ENCODE measurements at regions not wholly inside any gene's neighbourhood (a gene's known extent, or its start where the extent isn't known, plus 50 kb on each side); places are given as distances from the start of the nearest gene placed in this dataset.

DNA sequence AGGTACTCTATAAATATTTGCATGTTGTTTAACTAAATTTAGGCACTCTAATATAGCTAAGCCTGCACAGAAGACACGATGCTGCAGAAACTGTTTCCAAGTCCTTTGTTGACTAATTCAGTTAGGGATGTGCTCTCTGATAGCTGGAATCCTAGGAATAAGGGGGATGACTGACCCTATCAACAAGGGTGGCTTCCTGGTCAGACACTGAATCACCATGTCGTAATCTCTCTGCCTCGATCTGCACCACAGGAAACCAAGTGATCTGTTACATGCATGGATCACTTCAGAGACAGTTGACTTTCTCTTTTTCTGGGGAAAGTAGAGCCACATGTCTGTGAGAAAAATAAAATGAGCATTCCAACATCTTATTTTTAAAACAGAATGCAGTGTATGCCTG lies 169.1 kb downstream of the GUCY2F start:
- H4K8ac ChIP-seq (replicated peaks; ENCODE audit: insufficient read length, low read depth, low read length): no peak overlapping the region
- H3K23ac ChIP-seq (ENCODE audit: insufficient read length, low read depth, low read length): no peak overlapping the region
- no peak overlapping the region for H2AK5ac ChIP-seq (ENCODE audit: insufficient read length, low read length)
- no peak overlapping the region for H3K14ac ChIP-seq (ENCODE audit: insufficient read depth, low read length)
- no peak overlapping the region for H3K9ac ChIP-seq (ENCODE audit: extremely low read depth, insufficient read length, low read length)
- H3K23me2 ChIP-seq (ENCODE audit: insufficient read length, low read depth, low read length, poor library complexity, severe bottlenecking): no peaks in the 10 kb centered on the region
- H3K4me1 Mint-ChIP-seq: 0 out of 4 replicates have a peak, but pooled peaks cover 0 to 4% of the 10 kb centered on the region in 2 experiments
- no peaks in the 10 kb centered on the region for H3K79me2 ChIP-seq (ENCODE audit: insufficient read depth, low read length)
- H3K79me1 ChIP-seq (ENCODE audit: insufficient read depth, low read depth, low read length, poor library complexity, severe bottlenecking): no peaks in the 10 kb centered on the region
- H3K4ac ChIP-seq (ENCODE audit: low read depth, low read length): no peak overlapping the region
- TF ChIP-seq, protein P1, sequence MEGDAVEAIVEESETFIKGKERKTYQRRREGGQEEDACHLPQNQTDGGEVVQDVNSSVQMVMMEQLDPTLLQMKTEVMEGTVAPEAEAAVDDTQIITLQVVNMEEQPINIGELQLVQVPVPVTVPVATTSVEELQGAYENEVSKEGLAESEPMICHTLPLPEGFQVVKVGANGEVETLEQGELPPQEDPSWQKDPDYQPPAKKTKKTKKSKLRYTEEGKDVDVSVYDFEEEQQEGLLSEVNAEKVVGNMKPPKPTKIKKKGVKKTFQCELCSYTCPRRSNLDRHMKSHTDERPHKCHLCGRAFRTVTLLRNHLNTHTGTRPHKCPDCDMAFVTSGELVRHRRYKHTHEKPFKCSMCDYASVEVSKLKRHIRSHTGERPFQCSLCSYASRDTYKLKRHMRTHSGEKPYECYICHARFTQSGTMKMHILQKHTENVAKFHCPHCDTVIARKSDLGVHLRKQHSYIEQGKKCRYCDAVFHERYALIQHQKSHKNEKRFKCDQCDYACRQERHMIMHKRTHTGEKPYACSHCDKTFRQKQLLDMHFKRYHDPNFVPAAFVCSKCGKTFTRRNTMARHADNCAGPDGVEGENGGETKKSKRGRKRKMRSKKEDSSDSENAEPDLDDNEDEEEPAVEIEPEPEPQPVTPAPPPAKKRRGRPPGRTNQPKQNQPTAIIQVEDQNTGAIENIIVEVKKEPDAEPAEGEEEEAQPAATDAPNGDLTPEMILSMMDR (conservative IDR thresholded peaks at IDR 0.05): no peak
- H3K9me3 Mint-ChIP-seq: peaks cover 0 to 3% of the 10 kb centered on the region in 2 experiments; a peak in 1 of 5 replicates
- no peak overlapping the region for H3K27ac Mint-ChIP-seq
- H2AFZ ChIP-seq (ENCODE audit: low read length): no peak overlapping the region
- no peaks in the 10 kb centered on the region for H4K20me1 ChIP-seq (ENCODE audit: control insufficient read depth, insufficient read depth, insufficient read length)
- no peak overlapping the region for H3K4me3 Mint-ChIP-seq
- no peak overlapping the region for H2BK120ac ChIP-seq (ENCODE audit: low read depth, low read length, poor library complexity, severe bottlenecking)
- H3K4me2 ChIP-seq (ENCODE audit: insufficient read depth, insufficient read length, low read length): no peak overlapping the region
- no peak for DNase-seq
- H4K5ac ChIP-seq (ENCODE audit: insufficient read length, low read depth, low read length): no peak overlapping the region
- H3K27ac ChIP-seq (ENCODE audit: insufficient read length, low read depth, low read length): no peak overlapping the region
- H3K36me3 Mint-ChIP-seq (ENCODE audit: insufficient read depth in 1 of 3, low read depth in 3 of 3): peaks cover 2 to 4% (median 3%) of the 10 kb centered on the region in 3 experiments; a peak in 4 of 7 replicates
- H3K27me3 Mint-ChIP-seq (ENCODE audit: low read depth): peaks cover 3% of the 10 kb centered on the region
- no CpG with 5 or more reads among the region's 3 CpGs for WGBS (ENCODE audit: extremely low coverage, insufficient read length, low lambda C conversion rate)
- H3K56ac ChIP-seq (ENCODE audit: insufficient read length, low read depth, low read length): no peak overlapping the region
- no peak overlapping the region for H2BK20ac ChIP-seq (ENCODE audit: low read depth, low read length, poor library complexity, severe bottlenecking)
- H3T11ph ChIP-seq (ENCODE audit: low read length): no peak overlapping the region
- H2BK12ac ChIP-seq (ENCODE audit: insufficient read length, low read depth, low read length): no peak overlapping the region
- H2BK15ac ChIP-seq (ENCODE audit: low read depth, low read length): no peak overlapping the region
- no peaks in the 10 kb centered on the region for H3K4me1 ChIP-seq (ENCODE audit: insufficient read depth, low read length)
- no peaks in the 10 kb centered on the region for H3K27me3 ChIP-seq (ENCODE audit: insufficient read depth, low read length)
- H3K18ac ChIP-seq (ENCODE audit: insufficient read length, low read depth, low read length): no peak overlapping the region
- H4K91ac ChIP-seq (ENCODE audit: insufficient read length, low read depth, low read length): no peak overlapping the region
- no peak overlapping the region for H2BK5ac ChIP-seq (ENCODE audit: insufficient read length, low read length)
- H3K9me3 ChIP-seq (ENCODE audit: control insufficient read depth, low read depth, low read length): no peaks in the 10 kb centered on the region
